LNCaP clone FGC (cell line): ENCODE measurements at regions not wholly inside any gene's neighbourhood (a gene's known extent, or its start where the extent isn't known, plus 50 kb on each side); places are given as distances from the start of the nearest gene placed in this dataset.

Source experiments
- DNase-seq: peaks from one replicate; pipeline ENCODE4 v3.0.0-alpha.2; 2011; ENCODE audit warnings: low read depth
- H3K4me3 ChIP-seq: 2 replicates; pipeline ENCODE4 v1.5.1; 2011; ENCODE audit warnings: mild to moderate bottlenecking, low read depth, low read length, control low read depth
- CTCF ChIP-seq: IDR thresholded peaks from 2 replicates; pipeline ENCODE4 v1.5.1; 2012; ENCODE audit warnings: mild to moderate bottlenecking; ENCODE audit not compliant: control insufficient read depth, insufficient read depth; ENCODE audit errors: extremely low read depth

DNA sequence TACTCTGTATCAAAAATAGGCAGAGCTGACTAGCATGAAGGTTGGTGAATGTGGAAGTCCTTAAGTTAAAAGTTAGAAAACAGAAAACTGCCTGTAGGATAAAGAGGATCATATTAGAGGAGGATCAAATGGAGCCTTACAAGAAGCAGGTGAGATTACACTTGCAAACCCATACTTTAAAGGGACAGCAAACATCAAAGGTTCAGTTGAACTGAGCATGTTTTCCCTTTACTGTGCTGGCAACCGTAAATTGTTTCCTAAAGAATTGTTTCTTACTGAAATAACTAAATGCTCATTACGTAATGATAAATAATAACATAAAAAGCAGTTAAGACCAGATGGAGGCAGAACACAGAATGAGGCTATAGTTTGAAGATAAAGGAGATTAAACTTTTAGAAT lies 465.3 kb upstream of the FTMT start:
- H3K4me3 ChIP-seq: no peak overlapping the region
- no peak for DNase-seq
- TF ChIP-seq CTCF: no peak

DNA sequence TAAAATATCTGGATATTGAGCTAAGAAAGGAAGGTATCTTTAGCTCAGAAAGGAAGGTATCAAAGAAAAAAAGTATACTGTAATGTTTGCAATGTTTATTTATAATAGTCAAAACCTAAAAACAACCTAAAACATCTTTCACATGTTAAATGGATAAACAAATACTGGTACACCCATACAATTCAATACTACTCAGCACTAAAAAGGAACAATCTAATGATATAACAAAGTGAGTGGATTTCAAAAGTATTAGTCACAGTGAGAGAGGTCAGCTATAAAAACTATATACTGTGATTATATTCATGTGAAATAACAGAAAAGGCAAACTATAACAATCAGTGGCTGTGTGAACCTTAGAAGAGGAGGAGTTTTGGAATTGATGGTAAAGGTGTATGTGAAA lies 455.0 kb upstream of the FTMT start:
- DNase-seq: no peak
- no peak overlapping the region for H3K4me3 ChIP-seq
- TF ChIP-seq CTCF: no peak

DNA sequence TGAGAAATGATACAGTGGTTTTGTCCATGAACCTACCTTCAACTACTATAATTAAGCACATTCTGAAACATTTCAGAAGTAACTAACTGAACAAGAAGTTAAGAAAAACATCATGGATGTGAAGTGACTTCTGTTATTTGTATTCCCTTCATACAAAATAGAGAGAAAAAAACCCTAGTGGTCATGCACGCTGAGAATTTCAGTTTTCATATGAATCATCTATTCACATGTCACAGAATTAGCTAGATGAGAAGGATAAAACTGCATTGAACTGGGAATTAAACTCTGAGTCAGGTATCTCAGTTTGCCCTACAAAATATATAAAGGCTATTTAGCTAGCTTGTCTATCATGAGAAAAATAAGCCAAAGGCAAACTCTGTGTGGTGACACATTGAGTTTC lies 451.8 kb upstream of the FTMT start:
- no peak for DNase-seq
- no peak overlapping the region for H3K4me3 ChIP-seq
- no peak for TF ChIP-seq CTCF

DNA sequence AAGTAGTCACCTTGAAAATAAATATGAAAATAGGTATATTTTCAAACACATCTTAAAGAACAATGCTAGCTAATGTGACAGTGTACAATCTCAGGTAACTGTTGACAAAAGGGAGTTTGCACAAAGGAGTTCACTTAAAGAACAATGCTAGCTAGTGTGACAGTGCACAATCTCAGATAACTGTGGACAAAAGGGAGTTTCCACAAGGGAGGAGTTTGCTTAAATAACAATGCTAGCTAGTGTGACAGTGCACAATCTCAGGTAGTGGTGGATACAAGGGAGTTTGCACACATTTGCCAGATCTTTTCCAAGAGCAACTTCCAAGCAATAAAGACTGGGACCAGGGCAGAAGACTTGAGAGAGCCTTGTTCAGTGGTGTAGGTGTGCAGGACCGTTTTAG lies 442.9 kb upstream of the FTMT start:
- DNase-seq: no peak
- no peak for TF ChIP-seq CTCF
- H3K4me3 ChIP-seq: no peak overlapping the region

- no peak overlapping the region for H3K4me3 ChIP-seq
- no peak for TF ChIP-seq CTCF
- no peak for DNase-seq
Measured at GRCh38 chr5:121415270-121415669, 436.4 kb upstream of the FTMT start.

DNA sequence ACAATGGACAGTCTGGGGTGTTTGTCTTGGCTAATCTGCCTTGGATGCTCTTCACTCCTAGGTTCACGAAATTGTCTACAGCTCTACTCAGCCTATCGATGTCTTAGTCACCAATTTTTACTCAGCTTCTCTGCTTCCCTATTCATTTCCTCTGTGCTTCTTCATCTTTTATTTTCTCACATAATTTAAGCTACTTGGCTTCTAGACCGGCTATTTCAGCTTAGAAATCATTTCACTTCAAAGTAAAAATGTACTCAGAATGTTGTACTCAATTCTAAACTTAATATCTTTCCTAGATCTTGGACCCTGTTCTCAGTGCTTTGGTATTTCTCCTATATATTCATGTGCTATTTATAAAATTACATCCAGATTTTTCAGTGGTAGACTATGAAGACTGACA lies 430.0 kb upstream of the FTMT start:
- H3K4me3 ChIP-seq: no peak overlapping the region
- no peak for TF ChIP-seq CTCF
- DNase-seq: no peak

DNA sequence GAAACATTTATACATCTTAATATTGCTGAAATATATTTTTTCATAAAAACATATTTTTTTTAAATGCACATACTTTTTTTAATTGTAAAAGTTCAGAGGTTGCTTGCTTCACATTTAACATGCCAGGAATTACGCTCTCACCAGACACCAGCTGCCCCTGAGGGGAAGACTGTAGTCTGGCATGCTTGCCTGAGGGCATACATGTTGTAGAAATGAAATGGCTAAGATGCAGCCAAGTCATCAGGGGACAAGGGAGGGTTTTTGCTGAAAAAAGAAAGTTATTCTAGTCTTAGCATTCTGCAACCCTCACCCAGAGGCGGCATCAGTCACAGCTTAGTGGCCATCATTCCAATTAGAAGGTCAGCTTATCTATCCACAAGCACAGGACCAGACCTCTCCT lies 426.7 kb upstream of the FTMT start:
- DNase-seq: no peak
- no peak for TF ChIP-seq CTCF
- no peak overlapping the region for H3K4me3 ChIP-seq
